ENCODE measurements at regions not wholly inside any gene's neighbourhood (a gene's known extent, or its start where the extent isn't known, plus 50 kb on each side); places are given as distances from the start of the nearest gene placed in this dataset.
A peak's percentile ranks its signal among the peaks of the same experiment; 100 is the strongest.

GRCh38 chr10:4399556-4399955 is 426.5 kb upstream of the AKR1E2 start:
- no peak for TF ChIP-seq GATA3 (IDR thresholded peaks at IDR 0.05; ENCODE audit: low read depth, low read length)
- TF ChIP-seq GATA2 (IDR thresholded peaks at IDR 0.05; ENCODE audit: low read depth, low read length), result no peak

GRCh38 chr10:4398602-4399001 is 427.4 kb upstream of the AKR1E2 start:
- TF ChIP-seq GATA2 (IDR thresholded peaks at IDR 0.05; ENCODE audit: low read depth, low read length) (no peak), GATA3 (IDR thresholded peaks at IDR 0.05; ENCODE audit: low read depth, low read length) (no peak)

GRCh38 chr10:4397337-4397736 is 428.7 kb upstream of the AKR1E2 start:
- TF ChIP-seq GATA2 (IDR thresholded peaks at IDR 0.05; ENCODE audit: low read depth, low read length) (no peak), GATA3 (IDR thresholded peaks at IDR 0.05; ENCODE audit: low read depth, low read length) (no peak)

- TF ChIP-seq GATA2 (IDR thresholded peaks at IDR 0.05; ENCODE audit: low read depth, low read length) (no peak), GATA3 (IDR thresholded peaks at IDR 0.05; ENCODE audit: low read depth, low read length) (no peak)
Measured at GRCh38 chr10:4396401-4397283, 429.4 kb upstream of the AKR1E2 start.

- TF ChIP-seq GATA2 (IDR thresholded peaks at IDR 0.05; ENCODE audit: low read depth, low read length), result no peak
- TF ChIP-seq GATA3 (IDR thresholded peaks at IDR 0.05; ENCODE audit: low read depth, low read length), result no peak
Measured at GRCh38 chr10:4395731-4396130, 430.3 kb upstream of the AKR1E2 start.

- TF ChIP-seq GATA3 (IDR thresholded peaks at IDR 0.05; ENCODE audit: low read depth, low read length) (no peak), GATA2 (IDR thresholded peaks at IDR 0.05; ENCODE audit: low read depth, low read length) (no peak)
Measured at GRCh38 chr10:4391683-4392082, 434.3 kb upstream of the AKR1E2 start.

- TF ChIP-seq GATA3 (IDR thresholded peaks at IDR 0.05; ENCODE audit: low read depth, low read length), result no peak
- TF ChIP-seq GATA2 (IDR thresholded peaks at IDR 0.05; ENCODE audit: low read depth, low read length), result no peak
Measured at GRCh38 chr10:4390219-4390618, 435.8 kb upstream of the AKR1E2 start.

GRCh38 chr10:4385231-4385870 is 440.7 kb upstream of the AKR1E2 start:
- TF ChIP-seq GATA2 (IDR thresholded peaks at IDR 0.05; ENCODE audit: low read depth, low read length) (no peak), GATA3 (IDR thresholded peaks at IDR 0.05; ENCODE audit: low read depth, low read length) (no peak)

- TF ChIP-seq GATA3 (IDR thresholded peaks at IDR 0.05; ENCODE audit: low read depth, low read length), result no peak
- no peak for TF ChIP-seq GATA2 (IDR thresholded peaks at IDR 0.05; ENCODE audit: low read depth, low read length)
Measured at GRCh38 chr10:4384245-4384644, 441.8 kb upstream of the AKR1E2 start.

GRCh38 chr10:4383651-4384098 is 442.3 kb upstream of the AKR1E2 start:
- TF ChIP-seq GATA3 (IDR thresholded peaks at IDR 0.05; ENCODE audit: low read depth, low read length) (no peak), GATA2 (IDR thresholded peaks at IDR 0.05; ENCODE audit: low read depth, low read length) (no peak)

GRCh38 chr10:4382811-4383210 is 443.2 kb upstream of the AKR1E2 start:
- TF ChIP-seq GATA2 (IDR thresholded peaks at IDR 0.05; ENCODE audit: low read depth, low read length), result no peak
- TF ChIP-seq GATA3 (IDR thresholded peaks at IDR 0.05; ENCODE audit: low read depth, low read length), result no peak

- TF ChIP-seq GATA2 (IDR thresholded peaks at IDR 0.05; ENCODE audit: low read depth, low read length) (no peak), GATA3 (IDR thresholded peaks at IDR 0.05; ENCODE audit: low read depth, low read length) (no peak)
Measured at GRCh38 chr10:4373612-4374011, 452.4 kb upstream of the AKR1E2 start.

- no peak; the same call in 1 of the 2 replicates for TF ChIP-seq GATA3 (IDR thresholded peaks at IDR 0.05; ENCODE audit: low read depth, low read length)
- TF ChIP-seq GATA2 (IDR thresholded peaks at IDR 0.05; ENCODE audit: low read depth, low read length), result peak; percentile 43; the same call in 1 of the 2 replicates
Measured at GRCh38 chr10:4373098-4373497, 452.9 kb upstream of the AKR1E2 start.

- TF ChIP-seq GATA3 (IDR thresholded peaks at IDR 0.05; ENCODE audit: low read depth, low read length) (no peak), GATA2 (IDR thresholded peaks at IDR 0.05; ENCODE audit: low read depth, low read length) (no peak)
Measured at GRCh38 chr10:4372601-4373000, 453.4 kb upstream of the AKR1E2 start.

Data from SH-SY5Y (cell line).